GM12873 (cell line): ENCODE measurements at regions not wholly inside any gene's neighbourhood (a gene's known extent, or its start where the extent isn't known, plus 50 kb on each side); places are given as distances from the start of the nearest gene placed in this dataset.

Source experiments
- TF ChIP-seq, protein P1 (sequence below): IDR thresholded peaks from 2 replicates; pipeline ENCODE4 v1.5.1; 2012; ENCODE audit warnings: low read depth, mild to moderate bottlenecking, moderate library complexity, low read length, control low read depth; ENCODE audit not compliant: insufficient read depth; ENCODE audit errors: missing control alignments

DNA sequence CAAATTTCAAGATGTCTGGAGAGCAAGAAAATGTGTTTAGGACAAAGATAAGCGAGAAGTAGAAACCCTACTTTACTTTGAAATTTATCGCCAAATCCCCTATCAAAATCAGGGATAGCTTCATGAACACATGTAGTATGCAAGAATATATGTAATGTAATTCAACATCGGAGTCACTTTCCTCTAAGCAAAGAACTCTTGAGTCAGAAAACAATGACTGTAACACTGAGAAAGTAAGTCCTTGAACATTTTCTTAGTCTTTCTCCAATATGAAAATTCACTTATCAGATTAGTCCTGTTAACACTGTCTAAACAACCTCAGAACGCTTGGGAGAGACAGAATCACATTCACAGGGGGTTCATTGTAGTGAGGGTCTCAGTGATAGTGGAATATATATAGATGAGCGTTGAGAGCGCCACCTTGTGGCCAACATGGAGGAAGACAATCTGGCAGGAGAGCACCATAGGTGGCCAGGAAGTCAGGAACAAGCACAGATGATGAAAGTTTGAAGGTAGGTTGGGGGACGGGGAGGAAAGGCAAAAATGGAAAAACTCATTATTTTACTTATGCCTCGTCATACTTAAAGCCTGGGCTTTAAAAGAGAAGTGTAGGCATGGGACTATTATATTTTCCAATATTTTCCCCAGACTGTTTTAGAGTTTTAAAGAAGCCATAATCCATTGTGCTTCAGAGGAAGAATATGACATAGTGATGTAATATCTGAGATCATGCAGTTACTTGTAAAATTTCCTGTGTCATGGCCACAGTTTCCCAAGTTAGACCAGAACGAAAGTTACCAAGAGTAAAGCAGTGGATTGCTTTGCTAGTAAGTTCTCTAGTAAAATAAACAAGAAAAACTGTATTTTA is 115.5 kb upstream of the GNAI1 start:
- TF ChIP-seq, protein P1, sequence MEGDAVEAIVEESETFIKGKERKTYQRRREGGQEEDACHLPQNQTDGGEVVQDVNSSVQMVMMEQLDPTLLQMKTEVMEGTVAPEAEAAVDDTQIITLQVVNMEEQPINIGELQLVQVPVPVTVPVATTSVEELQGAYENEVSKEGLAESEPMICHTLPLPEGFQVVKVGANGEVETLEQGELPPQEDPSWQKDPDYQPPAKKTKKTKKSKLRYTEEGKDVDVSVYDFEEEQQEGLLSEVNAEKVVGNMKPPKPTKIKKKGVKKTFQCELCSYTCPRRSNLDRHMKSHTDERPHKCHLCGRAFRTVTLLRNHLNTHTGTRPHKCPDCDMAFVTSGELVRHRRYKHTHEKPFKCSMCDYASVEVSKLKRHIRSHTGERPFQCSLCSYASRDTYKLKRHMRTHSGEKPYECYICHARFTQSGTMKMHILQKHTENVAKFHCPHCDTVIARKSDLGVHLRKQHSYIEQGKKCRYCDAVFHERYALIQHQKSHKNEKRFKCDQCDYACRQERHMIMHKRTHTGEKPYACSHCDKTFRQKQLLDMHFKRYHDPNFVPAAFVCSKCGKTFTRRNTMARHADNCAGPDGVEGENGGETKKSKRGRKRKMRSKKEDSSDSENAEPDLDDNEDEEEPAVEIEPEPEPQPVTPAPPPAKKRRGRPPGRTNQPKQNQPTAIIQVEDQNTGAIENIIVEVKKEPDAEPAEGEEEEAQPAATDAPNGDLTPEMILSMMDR, result peak; percentile 81

GRCh38 chr7:80017101-80017698 is 117.4 kb upstream of the GNAI1 start:
- TF ChIP-seq, protein P1, result no peak

GRCh38 chr7:80014511-80014910 is 120.1 kb upstream of the GNAI1 start:
- TF ChIP-seq, protein P1, result no peak

DNA sequence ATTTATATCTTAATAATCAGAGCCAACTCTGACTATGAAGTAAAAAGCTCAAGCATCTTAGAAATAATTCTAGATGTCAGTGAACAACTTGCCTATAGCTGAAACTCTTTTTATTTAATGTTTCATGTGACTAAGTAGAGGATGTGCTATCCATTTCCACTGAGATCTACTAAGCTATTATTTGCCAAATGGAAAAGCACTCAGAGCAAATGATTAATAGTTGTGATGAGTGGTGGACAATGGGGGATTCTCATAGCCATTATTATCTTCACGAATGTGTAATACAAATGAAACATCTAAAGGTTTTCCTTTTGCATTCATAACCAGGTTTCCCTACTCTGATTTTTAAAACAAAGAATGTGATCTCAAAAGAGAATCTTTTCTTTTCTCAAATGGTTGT is 126.6 kb upstream of the GNAI1 start:
- TF ChIP-seq, protein P1, result no peak

DNA sequence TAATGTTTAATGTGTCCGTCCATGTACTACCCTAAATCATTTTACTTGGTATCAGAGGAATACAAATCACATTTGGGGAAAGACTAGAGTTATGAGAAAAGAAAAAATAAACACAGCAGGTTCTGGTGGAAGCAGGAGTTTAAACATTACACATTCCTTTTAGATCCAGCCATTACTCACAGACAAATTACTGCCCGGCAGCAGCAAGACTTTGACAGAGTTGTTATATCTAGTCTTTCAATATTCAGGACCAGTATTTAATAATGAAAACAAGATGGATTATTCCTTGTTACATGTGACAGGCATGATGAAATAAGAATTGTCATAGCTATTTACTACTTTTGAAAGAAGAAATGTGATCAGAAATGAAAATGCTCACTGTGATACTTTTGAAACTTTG is 131.8 kb upstream of the GNAI1 start:
- TF ChIP-seq, protein P1, result no peak

DNA sequence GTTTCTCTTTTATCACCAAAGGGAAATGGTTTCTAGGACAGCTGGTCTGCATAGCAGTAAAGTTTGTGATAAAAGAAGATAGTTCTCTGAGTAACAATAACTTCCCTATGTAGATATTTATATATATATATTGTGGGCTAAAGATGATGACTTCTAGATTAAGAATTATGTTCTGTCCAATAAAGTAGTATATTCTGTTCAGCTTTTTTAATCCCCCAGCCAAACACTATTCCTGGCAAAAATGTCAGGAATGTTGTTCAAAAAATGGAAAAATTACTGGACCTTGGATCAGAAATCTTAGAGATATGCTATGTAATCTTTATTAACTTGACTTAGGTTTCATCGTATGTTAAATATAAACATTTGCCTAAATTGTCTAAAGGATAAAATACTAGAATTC is 136.3 kb upstream of the GNAI1 start:
- TF ChIP-seq, protein P1, result no peak

- TF ChIP-seq, protein P1, result no peak
Measured at GRCh38 chr7:79997345-79997744, 137.3 kb upstream of the GNAI1 start.
